ENCODE measurements at regions not wholly inside any gene's neighbourhood (a gene's known extent, or its start where the extent isn't known, plus 50 kb on each side); places are given as distances from the start of the nearest gene placed in this dataset.

DNA sequence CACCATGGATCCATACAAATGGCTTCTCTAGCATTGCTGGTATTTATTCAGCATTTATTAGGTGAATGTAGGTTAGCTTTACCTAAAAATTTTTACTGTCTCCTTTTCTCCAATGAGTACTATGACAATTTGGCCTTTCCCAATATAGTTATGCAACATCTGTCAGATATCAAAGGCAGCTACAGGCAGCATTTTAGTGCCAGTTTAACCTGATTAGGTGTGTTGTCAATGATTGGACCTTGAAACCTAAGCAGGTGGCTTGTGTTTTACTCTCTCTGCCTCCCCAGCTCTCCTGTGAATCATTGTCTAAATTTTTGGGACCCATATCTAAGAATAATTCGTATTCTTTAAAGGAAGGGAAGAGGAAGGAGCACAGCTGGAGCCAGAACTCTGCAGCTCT, 228.9 kb downstream of the KBTBD8 start (continued):
- no peak for TF ChIP-seq CHD7 (IDR thresholded peaks at IDR 0.05; ENCODE audit: insufficient replicate concordance, low read length)
- TF ChIP-seq, protein P1, sequence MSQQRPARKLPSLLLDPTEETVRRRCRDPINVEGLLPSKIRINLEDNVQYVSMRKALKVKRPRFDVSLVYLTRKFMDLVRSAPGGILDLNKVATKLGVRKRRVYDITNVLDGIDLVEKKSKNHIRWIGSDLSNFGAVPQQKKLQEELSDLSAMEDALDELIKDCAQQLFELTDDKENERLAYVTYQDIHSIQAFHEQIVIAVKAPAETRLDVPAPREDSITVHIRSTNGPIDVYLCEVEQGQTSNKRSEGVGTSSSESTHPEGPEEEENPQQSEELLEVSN (IDR thresholded peaks at IDR 0.05) = no peak
- no peak for TF ChIP-seq RBBP5 (IDR thresholded peaks at IDR 0.05; ENCODE audit: borderline replicate concordance, low read depth, low read length)
- TF ChIP-seq SIN3A (conservative IDR thresholded peaks at IDR 0.05 in 1 of 2, IDR thresholded peaks at IDR 0.05 in 1 of 2; ENCODE audit: low read depth in 1 of 2, low read length in 2 of 2) = no peak
- no peak for TF ChIP-seq ATF2 (IDR thresholded peaks at IDR 0.05; ENCODE audit: low read length)
- TF ChIP-seq HDAC6 (IDR thresholded peaks at IDR 0.05; ENCODE audit: low read depth, low read length) = no peak
- no peak for TF ChIP-seq YY1 (IDR thresholded peaks at IDR 0.05; ENCODE audit: low read depth, low read length)
- TF ChIP-seq HDAC2 (IDR thresholded peaks at IDR 0.05; ENCODE audit: borderline replicate concordance in 1 of 2, low read depth in 2 of 2, low read length in 2 of 2) = no peak
- TF ChIP-seq CHD1 (IDR thresholded peaks at IDR 0.05; ENCODE audit: low read depth, low read length) = no peak

Measured in H1 (cell line).